Tibial artery (tissue), 4 donors: ENCODE measurements at regions not wholly inside any gene's neighbourhood (a gene's known extent, or its start where the extent isn't known, plus 50 kb on each side); places are given as distances from the start of the nearest gene placed in this dataset.

ENCODE experiments used
- DNase-seq, 2 donors: peaks; one replicate each; pipeline ENCODE4 v3.0.0-alpha.2; 2019
- H3K27ac ChIP-seq, 2 donors: fragments of 200-600 bp; sonication (generic) in 1 of 2; 1 replicate in 1 of 2; 2 replicates in 1 of 2; pipeline ENCODE4 v1.5.1; 2018 to 2019; ENCODE audit warnings: mild to moderate bottlenecking in 1 of 2
- H3K27me3 ChIP-seq, 2 donors: fragments of 200-600 bp; sonication (generic) in 1 of 2; one replicate each; pipeline versions ENCODE4 v1.5.1 to v1.6.0; 2016 to 2019
- H3K36me3 ChIP-seq, 3 donors: fragments of 200-600 bp; sonication (generic) in 2 of 3; one replicate each; pipeline ENCODE4 v1.5.1; 2016 to 2019; ENCODE audit warnings: mild to moderate bottlenecking in 2 of 3
- H3K4me1 ChIP-seq, 4 donors: fragments of 200-600 bp; sonication (generic) in 2 of 4; 1 replicate in 3 of 4; 2 replicates in 1 of 4; pipeline ENCODE4 v1.5.1; 2016 to 2019
- H3K4me3 ChIP-seq, 2 donors: fragments of 200-600 bp; sonication (generic) in 1 of 2; 1 replicate in 1 of 2; 2 replicates in 1 of 2; pipeline ENCODE4 v1.5.1; 2018 to 2019; ENCODE audit warnings: mild to moderate bottlenecking in 2 of 2
- H3K9me3 ChIP-seq, 3 donors: fragments of 200-600 bp; sonication (generic) in 1 of 3; one replicate each; pipeline ENCODE4 v1.5.1; 2016 to 2019
- intact Hi-C: fragments of 100-400 bp; cut with DNase I; formaldehyde crosslinking; loops from one replicate; pipeline ENCODE4 v1.15.0; 2023; ENCODE audit warnings: low total_unique reads
- TF ChIP-seq, protein P1 (sequence below), 2 experiments: fragments of 200-600 bp in 1 of 2; fragments of 450-650 bp in 1 of 2; IDR thresholded peaks; one replicate each; pipeline ENCODE4 v1.5.1; 2017 to 2019; ENCODE audit warnings: antibody characterized with exemption in 2 of 2, mild to moderate bottlenecking in 1 of 2, moderate library complexity in 1 of 2

- DNase-seq: no peak
- no peaks in the 10 kb centered on the region for H3K9me3 ChIP-seq
- intact Hi-C loops: no loop called here
Observed at GRCh38 chr7:56188823-56189346, 72.7 kb upstream of the NUPR2 start.

DNA sequence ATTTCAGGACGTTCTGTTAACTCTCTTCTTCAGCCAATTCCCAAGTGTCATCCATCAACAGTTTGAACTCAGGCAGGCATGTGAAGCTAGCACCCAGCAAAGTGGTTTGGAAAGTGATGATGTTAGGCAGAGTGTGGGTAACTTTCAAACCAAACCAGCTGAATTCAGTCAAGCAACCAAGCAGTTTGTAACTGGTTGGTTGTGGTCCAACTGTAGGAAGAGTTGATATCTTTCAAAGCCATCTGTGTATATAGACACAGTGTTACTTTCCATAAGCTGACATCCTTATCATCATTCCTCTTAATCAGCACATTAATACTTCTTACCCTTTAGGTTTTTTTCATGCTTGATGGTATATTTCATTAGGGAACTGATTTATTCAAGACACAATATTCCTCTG, 72.2 kb upstream of the NUPR2 start:
- TF ChIP-seq, protein P1, sequence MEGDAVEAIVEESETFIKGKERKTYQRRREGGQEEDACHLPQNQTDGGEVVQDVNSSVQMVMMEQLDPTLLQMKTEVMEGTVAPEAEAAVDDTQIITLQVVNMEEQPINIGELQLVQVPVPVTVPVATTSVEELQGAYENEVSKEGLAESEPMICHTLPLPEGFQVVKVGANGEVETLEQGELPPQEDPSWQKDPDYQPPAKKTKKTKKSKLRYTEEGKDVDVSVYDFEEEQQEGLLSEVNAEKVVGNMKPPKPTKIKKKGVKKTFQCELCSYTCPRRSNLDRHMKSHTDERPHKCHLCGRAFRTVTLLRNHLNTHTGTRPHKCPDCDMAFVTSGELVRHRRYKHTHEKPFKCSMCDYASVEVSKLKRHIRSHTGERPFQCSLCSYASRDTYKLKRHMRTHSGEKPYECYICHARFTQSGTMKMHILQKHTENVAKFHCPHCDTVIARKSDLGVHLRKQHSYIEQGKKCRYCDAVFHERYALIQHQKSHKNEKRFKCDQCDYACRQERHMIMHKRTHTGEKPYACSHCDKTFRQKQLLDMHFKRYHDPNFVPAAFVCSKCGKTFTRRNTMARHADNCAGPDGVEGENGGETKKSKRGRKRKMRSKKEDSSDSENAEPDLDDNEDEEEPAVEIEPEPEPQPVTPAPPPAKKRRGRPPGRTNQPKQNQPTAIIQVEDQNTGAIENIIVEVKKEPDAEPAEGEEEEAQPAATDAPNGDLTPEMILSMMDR (IDR thresholded peaks at IDR 0.05): no peak
- Histone ChIP-seq H3K9me3 (no peaks in the 10 kb centered on the region), H3K27me3 (no peaks in the 10 kb centered on the region), H3K4me3 (no peak overlapping the region), H3K4me1 (peaks cover 0 to 17% (median 0%) of the 10 kb centered on the region in 4 donors), H3K36me3 (no peaks in the 10 kb centered on the region), H3K27ac (no peak overlapping the region)
- no peak for DNase-seq
- intact Hi-C loops: no loop called here

More at GRCh38 chr7:56188823-56189346, 72.7 kb upstream of the NUPR2 start:
- H3K27me3 ChIP-seq: no peaks in the 10 kb centered on the region
- no peaks in the 10 kb centered on the region for H3K36me3 ChIP-seq
- no peak overlapping the region for H3K4me3 ChIP-seq
- H3K4me1 ChIP-seq: peaks cover 0 to 17% (median 0%) of the 10 kb centered on the region in 4 donors
- H3K27ac ChIP-seq: no peak overlapping the region
- TF ChIP-seq, protein P1 (IDR thresholded peaks at IDR 0.05): no peak

- intact Hi-C loops: no loop called here
- Histone ChIP-seq H3K4me1 (peaks cover 0 to 4% (median under 1%) of the 10 kb centered on the region in 4 donors), H3K27ac (no peak overlapping the region), H3K4me3 (no peak overlapping the region), H3K9me3 (peaks cover 0 to 4% (median 0%) of the 10 kb centered on the region in 3 donors), H3K27me3 (no peaks in the 10 kb centered on the region), H3K36me3 (no peaks in the 10 kb centered on the region)
- no peak for DNase-seq
- TF ChIP-seq, protein P1 (IDR thresholded peaks at IDR 0.05): no peak
Observed at GRCh38 chr7:56181010-56181409, 64.8 kb upstream of the NUPR2 start.

DNA sequence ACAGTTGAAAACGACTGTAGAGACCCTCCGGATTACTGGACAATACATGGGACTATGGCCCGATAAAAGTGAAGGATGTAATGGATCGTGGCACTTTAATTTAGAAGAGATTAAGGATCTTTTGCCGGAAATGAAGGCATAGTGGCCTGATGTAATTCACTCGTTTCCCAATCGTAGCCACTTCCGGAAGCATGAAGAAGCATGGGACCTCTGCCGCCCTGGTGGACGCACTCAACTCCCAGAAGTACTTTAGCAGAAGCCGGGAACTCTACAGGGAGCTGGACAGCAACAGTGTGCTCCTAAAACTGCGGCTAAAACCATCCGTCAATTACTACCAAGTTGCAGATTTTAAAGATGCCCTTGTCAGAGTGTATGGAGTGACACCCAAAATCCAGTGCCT, 59.6 kb upstream of the NUPR2 start:
- H3K27ac ChIP-seq: peak overlapping the region; percentile 29 to 55
- no peaks in the 10 kb centered on the region for H3K36me3 ChIP-seq
- peaks cover 0 to 1% (median 0%) of the 10 kb centered on the region in 3 donors for H3K9me3 ChIP-seq
- TF ChIP-seq, protein P1 (IDR thresholded peaks at IDR 0.05): no peak
- peaks cover 0 to 20% (median 10%) of the 10 kb centered on the region in 4 donors for H3K4me1 ChIP-seq
- intact Hi-C loops: no loop called here
- H3K27me3 ChIP-seq: peaks cover 0 to 9% of the 10 kb centered on the region in 2 donors
- H3K4me3 ChIP-seq: peak overlapping the region; percentile 53 to 80
- DNase-seq: no peak

- TF ChIP-seq, protein P1 (IDR thresholded peaks at IDR 0.05): no peak
- intact Hi-C loops: no loop called here
- peak overlapping the region; percentile 53 to 80 for H3K4me3 ChIP-seq
- no peaks in the 10 kb centered on the region for H3K9me3 ChIP-seq
- peak overlapping the region; percentile 29 to 55 for H3K27ac ChIP-seq
- peaks cover 0 to 9% of the 10 kb centered on the region in 2 donors for H3K27me3 ChIP-seq
- H3K4me1 ChIP-seq: peaks cover 0 to 20% (median 10%) of the 10 kb centered on the region in 4 donors
- no peaks in the 10 kb centered on the region for H3K36me3 ChIP-seq
- peak; percentile 21 to 77 for DNase-seq
Observed at GRCh38 chr7:56174875-56175760, 58.9 kb upstream of the NUPR2 start.
